ENCODE measurements at regions not wholly inside any gene's neighbourhood (a gene's known extent, or its start where the extent isn't known, plus 50 kb on each side); places are given as distances from the start of the nearest gene placed in this dataset.

DNA sequence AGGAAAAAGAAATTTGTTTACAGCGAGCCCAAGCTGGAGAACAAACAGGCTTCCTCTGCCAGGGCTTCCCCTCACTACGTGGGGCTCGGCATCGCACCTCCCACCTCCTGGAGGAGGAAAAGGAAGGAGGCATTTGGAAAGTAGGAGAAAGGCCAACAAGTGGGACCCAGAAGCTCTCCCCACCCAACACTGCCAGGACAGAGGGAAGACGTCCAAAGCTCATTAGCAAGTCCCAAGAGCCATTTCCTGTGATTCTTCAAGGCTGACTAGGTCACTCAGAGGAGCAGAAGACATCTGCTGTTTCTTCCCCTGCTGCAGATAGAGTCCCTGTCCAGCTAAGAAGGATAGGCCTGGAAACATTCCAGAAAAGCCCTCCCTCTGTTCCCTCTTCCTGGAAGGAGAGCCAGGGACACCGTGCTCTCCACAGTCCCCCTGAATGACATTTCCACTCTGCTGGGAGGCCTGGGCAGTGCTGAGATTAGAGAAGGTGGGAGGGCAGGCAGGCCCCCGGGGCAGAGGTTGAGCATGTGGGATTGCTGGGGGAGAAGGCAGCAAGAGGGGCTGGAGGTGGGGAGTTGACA is 57.0 kb upstream of the NEURL1B start:
- peak overlapping the region in 1 of 3 experiments; percentile 15 for H3K4me3 Mint-ChIP-seq
- peaks cover 66% of the 10 kb centered on the region for H3K4me1 Mint-ChIP-seq
- TF ChIP-seq, protein P1, sequence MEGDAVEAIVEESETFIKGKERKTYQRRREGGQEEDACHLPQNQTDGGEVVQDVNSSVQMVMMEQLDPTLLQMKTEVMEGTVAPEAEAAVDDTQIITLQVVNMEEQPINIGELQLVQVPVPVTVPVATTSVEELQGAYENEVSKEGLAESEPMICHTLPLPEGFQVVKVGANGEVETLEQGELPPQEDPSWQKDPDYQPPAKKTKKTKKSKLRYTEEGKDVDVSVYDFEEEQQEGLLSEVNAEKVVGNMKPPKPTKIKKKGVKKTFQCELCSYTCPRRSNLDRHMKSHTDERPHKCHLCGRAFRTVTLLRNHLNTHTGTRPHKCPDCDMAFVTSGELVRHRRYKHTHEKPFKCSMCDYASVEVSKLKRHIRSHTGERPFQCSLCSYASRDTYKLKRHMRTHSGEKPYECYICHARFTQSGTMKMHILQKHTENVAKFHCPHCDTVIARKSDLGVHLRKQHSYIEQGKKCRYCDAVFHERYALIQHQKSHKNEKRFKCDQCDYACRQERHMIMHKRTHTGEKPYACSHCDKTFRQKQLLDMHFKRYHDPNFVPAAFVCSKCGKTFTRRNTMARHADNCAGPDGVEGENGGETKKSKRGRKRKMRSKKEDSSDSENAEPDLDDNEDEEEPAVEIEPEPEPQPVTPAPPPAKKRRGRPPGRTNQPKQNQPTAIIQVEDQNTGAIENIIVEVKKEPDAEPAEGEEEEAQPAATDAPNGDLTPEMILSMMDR (IDR thresholded peaks at IDR 0.05; ENCODE audit: unreplicated experiment in 3 of 3) = no peak
- no peaks in the 10 kb centered on the region for H3K36me3 Mint-ChIP-seq (ENCODE audit: low read depth)
- H3K9me3 Mint-ChIP-seq = no peaks in the 10 kb centered on the region
- peak overlapping the region; percentile 61 to 86 (median 77) for H3K27ac Mint-ChIP-seq
- peaks cover 17% of the 10 kb centered on the region for H3K27me3 Mint-ChIP-seq (ENCODE audit: low read depth)

DNA sequence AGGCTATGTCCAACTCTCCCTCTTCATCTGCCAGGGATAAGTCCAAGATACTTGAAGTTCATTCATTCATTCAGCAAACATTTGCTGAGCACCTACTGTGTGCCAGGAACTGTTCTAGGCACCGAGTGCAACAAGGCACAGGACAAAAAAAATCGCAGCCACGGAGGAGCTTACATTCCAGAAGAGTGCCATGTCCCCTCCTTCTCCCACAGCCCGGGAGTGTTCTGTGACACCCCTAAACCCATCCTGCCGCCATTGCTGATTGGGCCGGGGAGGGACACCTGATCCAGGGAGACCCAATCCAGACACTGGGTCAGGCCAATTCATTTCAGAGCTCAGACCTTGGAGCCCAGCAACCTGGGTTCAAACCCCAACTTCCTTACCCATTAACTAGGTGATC is 58.1 kb upstream of the NEURL1B start:
- Mint-ChIP-seq H3K9me3 (no peaks in the 10 kb centered on the region), H3K27me3 (ENCODE audit: low read depth) (peaks cover 22% of the 10 kb centered on the region), H3K4me3 (no peak overlapping the region), H3K4me1 (peaks cover 65% of the 10 kb centered on the region), H3K27ac (peak overlapping the region in 1 of 3 experiments; percentile 77), H3K36me3 (ENCODE audit: low read depth) (no peaks in the 10 kb centered on the region)
- TF ChIP-seq, protein P1 (IDR thresholded peaks at IDR 0.05; ENCODE audit: unreplicated experiment in 3 of 3) = no peak

DNA sequence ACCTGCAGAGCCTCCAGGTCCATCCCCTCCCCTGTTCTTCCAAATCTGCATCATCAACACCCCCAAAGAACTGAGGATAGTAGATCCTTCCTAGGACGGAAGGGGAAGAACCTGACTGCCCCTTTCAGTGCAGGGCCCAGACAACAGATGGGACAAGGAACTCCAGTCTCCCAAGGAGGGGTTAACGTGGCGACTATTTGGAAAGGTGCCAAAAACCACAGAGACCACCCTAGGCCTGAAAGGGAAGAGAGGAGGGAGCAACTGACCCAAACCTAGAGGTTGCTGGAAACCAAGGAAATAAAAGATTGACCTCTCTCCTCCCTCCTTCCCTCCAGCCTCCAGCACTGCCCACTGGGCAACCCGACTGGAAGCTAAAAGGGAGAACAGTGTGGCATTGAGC is 59.7 kb upstream of the NEURL1B start:
- H3K27me3 Mint-ChIP-seq (ENCODE audit: low read depth) = peaks cover 27% of the 10 kb centered on the region
- H3K36me3 Mint-ChIP-seq (ENCODE audit: low read depth) = no peaks in the 10 kb centered on the region
- no peaks in the 10 kb centered on the region for H3K9me3 Mint-ChIP-seq
- peaks cover 51% of the 10 kb centered on the region for H3K4me1 Mint-ChIP-seq
- TF ChIP-seq, protein P1 (IDR thresholded peaks at IDR 0.05; ENCODE audit: unreplicated experiment in 3 of 3) = no peak
- H3K27ac Mint-ChIP-seq = peak overlapping the region in 1 of 3 experiments; percentile 2
- H3K4me3 Mint-ChIP-seq = no peak overlapping the region

DNA sequence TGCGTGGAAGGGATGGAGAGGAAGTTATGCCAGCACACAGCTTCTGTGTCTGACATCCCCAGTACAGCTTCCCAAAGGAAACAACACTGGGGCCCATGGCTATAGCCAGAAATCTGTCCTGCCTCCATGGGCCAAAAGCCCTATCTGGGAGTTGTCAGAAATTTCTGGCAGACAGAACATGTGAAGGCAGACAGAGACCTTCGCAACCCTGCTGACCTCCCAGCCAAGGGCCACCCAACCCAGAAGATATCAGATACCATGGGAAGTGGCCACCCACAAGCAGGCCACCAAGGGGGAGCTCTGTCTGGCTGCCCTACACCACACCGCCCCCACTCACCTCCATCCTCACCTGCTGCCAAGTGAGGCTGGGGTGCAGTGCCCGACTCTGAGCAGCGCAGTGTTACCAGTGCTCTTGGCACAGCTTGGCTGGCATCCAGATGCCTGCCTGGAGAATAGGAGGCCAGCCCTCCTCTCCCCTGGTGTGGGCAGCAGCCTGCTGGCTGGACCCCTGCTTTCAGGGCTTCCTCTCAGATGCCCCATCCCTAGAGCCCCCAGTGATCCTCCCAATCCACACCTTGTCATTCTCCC is 61.6 kb upstream of the NEURL1B start:
- H3K9me3 Mint-ChIP-seq = no peaks in the 10 kb centered on the region
- H3K4me1 Mint-ChIP-seq = peaks cover 39% of the 10 kb centered on the region
- peak overlapping the region in 1 of 3 experiments; percentile 2 for H3K27ac Mint-ChIP-seq
- peaks cover 27% of the 10 kb centered on the region for H3K27me3 Mint-ChIP-seq (ENCODE audit: low read depth)
- TF ChIP-seq, protein P1 (IDR thresholded peaks at IDR 0.05; ENCODE audit: unreplicated experiment in 3 of 3) = no peak
- H3K4me3 Mint-ChIP-seq = no peak overlapping the region
- no peaks in the 10 kb centered on the region for H3K36me3 Mint-ChIP-seq (ENCODE audit: low read depth)

DNA sequence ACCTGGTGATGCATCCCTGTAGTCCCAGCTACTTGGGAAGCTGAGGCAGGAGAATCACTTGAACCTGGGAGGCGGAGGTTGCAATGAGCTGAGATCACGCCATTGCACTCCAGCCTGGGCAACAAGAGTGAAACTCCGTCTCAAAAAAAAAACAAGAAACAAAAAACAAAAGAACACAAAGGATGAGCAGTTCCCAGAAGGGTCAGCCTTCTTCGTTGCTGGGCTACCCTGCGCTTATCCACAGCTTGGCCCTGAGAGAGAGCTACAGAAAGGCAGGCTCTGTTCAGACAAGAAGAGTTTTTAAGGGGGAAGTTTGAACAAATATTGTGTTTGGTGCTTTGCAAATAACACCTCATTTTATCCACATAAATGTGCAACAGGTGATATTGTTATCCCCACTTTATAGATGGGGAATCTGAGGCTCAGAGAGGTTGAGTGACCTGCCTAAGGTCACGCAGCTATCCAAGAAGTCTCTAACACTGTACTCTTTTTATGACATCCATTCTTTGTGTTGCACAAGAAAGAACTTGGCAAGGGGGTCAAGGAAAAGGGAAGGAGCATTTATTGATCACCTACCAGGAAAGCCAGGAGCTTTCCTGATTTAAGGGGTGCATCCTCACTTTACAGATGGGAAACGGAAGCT is 63.7 kb upstream of the NEURL1B start:
- TF ChIP-seq, protein P1 (IDR thresholded peaks at IDR 0.05; ENCODE audit: unreplicated experiment in 3 of 3) = no peak
- no peaks in the 10 kb centered on the region for H3K9me3 Mint-ChIP-seq
- no peak overlapping the region for H3K27ac Mint-ChIP-seq
- peaks cover 27% of the 10 kb centered on the region for H3K27me3 Mint-ChIP-seq (ENCODE audit: low read depth)
- H3K36me3 Mint-ChIP-seq (ENCODE audit: low read depth) = no peaks in the 10 kb centered on the region
- H3K4me3 Mint-ChIP-seq = no peak overlapping the region
- H3K4me1 Mint-ChIP-seq = peaks cover 24% of the 10 kb centered on the region

Measured in nephron (organoid).